ENCODE measurements at regions not wholly inside any gene's neighbourhood (a gene's known extent, or its start where the extent isn't known, plus 50 kb on each side); places are given as distances from the start of the nearest gene placed in this dataset.
"Not testable (repeated sequence)": the region's sequence is repeated elsewhere in the genome, so short reads cannot be mapped to it uniquely, and the experiment has no call there.

DNA sequence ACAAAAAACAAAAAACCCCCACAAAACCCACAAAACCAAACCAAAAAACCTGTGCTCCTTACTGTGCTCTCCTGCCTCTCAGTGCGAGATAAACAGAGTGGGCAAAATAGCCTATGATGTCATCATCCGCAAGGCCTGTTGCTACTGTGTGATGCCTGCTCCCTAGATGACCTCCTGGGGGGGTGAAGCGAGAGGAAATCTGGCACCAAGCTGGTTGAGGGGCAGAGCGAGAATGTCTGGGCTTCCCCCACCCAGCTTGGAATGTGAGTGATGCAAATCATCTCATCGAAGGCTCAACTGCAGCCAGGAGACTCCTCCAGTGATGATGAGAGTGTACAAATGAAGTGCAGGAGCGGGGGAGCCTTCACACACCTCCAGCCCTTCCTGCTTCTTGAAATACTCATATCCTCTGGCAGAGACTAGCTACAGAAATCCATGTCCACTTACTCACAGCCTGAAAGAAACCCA is 57.7 kb upstream of the MAP4K3 start:
- no peaks in the 10 kb centered on the region for H3K79me2 ChIP-seq (ENCODE audit: low read length)
- no peaks in the 10 kb centered on the region for H3K9me3 ChIP-seq (replicated peaks; ENCODE audit: insufficient read depth, low read length)
- no peak overlapping the region for H3K9ac ChIP-seq (ENCODE audit: low read length)
- H3K27me3 ChIP-seq (replicated peaks; ENCODE audit: insufficient read depth, low read length) = no peaks in the 10 kb centered on the region
- peaks cover 17% of the 10 kb centered on the region for H3F3A ChIP-seq (ENCODE audit: insufficient read depth, low read length)
- H3K4me1 ChIP-seq (ENCODE audit: low read length) = peaks cover 37% of the 10 kb centered on the region
- TF ChIP-seq, protein P1, sequence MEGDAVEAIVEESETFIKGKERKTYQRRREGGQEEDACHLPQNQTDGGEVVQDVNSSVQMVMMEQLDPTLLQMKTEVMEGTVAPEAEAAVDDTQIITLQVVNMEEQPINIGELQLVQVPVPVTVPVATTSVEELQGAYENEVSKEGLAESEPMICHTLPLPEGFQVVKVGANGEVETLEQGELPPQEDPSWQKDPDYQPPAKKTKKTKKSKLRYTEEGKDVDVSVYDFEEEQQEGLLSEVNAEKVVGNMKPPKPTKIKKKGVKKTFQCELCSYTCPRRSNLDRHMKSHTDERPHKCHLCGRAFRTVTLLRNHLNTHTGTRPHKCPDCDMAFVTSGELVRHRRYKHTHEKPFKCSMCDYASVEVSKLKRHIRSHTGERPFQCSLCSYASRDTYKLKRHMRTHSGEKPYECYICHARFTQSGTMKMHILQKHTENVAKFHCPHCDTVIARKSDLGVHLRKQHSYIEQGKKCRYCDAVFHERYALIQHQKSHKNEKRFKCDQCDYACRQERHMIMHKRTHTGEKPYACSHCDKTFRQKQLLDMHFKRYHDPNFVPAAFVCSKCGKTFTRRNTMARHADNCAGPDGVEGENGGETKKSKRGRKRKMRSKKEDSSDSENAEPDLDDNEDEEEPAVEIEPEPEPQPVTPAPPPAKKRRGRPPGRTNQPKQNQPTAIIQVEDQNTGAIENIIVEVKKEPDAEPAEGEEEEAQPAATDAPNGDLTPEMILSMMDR (IDR thresholded peaks at IDR 0.05; ENCODE audit: low read length) = no peak
- no peak for TF ChIP-seq EZH2phosphoT487 (IDR thresholded peaks at IDR 0.05; ENCODE audit: low read length)
- no peak for TF ChIP-seq EZH2 (optimal IDR thresholded peaks at IDR 0.05; ENCODE audit: low read depth, low read length)
- H4K20me1 ChIP-seq (ENCODE audit: insufficient read depth, low read length) = no peaks in the 10 kb centered on the region
- H3K36me3 ChIP-seq (replicated peaks; ENCODE audit: insufficient read depth, low read length) = no peaks in the 10 kb centered on the region
- no peak overlapping the region for H3K4me2 ChIP-seq (ENCODE audit: low read depth, low read length)
- no peak overlapping the region for H3K4me3 ChIP-seq (ENCODE audit: low read length)
- no peak for DNase-seq
- no peak overlapping the region for H3K27ac ChIP-seq (ENCODE audit: low read length)
- H3K9me2 ChIP-seq (replicated peaks; ENCODE audit: insufficient read depth, low read length) = no peaks in the 10 kb centered on the region
- H2AFZ ChIP-seq (ENCODE audit: low read length) = no peak overlapping the region

DNA sequence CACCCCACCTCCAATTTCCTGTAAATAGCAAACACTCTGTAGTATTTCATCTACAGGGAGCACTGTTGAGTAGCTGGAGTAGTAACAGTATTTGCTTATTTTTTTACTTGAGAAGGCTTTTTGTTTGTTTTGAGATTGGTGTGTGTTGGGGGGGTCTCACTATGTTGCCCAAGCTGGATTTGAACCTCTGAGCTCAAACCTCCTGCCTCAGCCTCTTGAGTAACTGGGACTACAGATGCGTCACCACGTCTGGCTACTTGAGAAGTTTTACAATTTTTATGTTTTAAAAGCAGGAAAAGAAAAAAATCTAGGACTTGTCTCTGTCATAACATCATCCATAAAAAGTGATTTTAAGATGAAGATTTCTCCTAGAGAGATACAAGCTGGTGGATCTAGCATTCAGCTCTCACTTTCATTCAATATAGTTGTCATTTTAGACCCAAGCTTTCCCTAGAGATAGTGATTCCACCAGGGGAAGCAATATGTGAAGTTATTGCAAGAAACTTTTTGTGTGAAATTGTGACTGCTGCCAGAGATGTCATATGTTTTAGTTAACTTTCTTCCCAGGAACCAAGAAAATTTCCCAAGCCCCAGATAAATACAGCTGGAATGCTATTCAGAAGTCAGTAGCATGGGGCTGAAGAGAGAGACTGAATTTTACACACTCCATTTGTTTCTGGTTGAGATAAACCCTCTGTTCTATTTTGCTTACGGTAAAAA is 60.2 kb upstream of the MAP4K3 start:
- H3K27ac ChIP-seq (ENCODE audit: low read length) = no peak overlapping the region
- H3K4me3 ChIP-seq (ENCODE audit: low read length) = no peak overlapping the region
- H3K4me2 ChIP-seq (ENCODE audit: low read depth, low read length) = no peak overlapping the region
- H3K27me3 ChIP-seq (replicated peaks; ENCODE audit: insufficient read depth, low read length) = no peaks in the 10 kb centered on the region
- no peak for DNase-seq
- H3K9me2 ChIP-seq (replicated peaks; ENCODE audit: insufficient read depth, low read length) = no peaks in the 10 kb centered on the region
- H3K79me2 ChIP-seq (ENCODE audit: low read length) = no peaks in the 10 kb centered on the region
- H3K36me3 ChIP-seq (replicated peaks; ENCODE audit: insufficient read depth, low read length) = no peaks in the 10 kb centered on the region
- no peak overlapping the region for H2AFZ ChIP-seq (ENCODE audit: low read length)
- H4K20me1 ChIP-seq (ENCODE audit: insufficient read depth, low read length) = no peaks in the 10 kb centered on the region
- peaks cover 23% of the 10 kb centered on the region for H3K4me1 ChIP-seq (ENCODE audit: low read length)
- H3K9ac ChIP-seq (ENCODE audit: low read length) = no peak overlapping the region
- H3K9me3 ChIP-seq (replicated peaks; ENCODE audit: insufficient read depth, low read length) = no peaks in the 10 kb centered on the region
- H3F3A ChIP-seq (ENCODE audit: insufficient read depth, low read length) = peaks cover 9% of the 10 kb centered on the region
- TF ChIP-seq, protein P1 (IDR thresholded peaks at IDR 0.05; ENCODE audit: low read length) = no peak
- TF ChIP-seq EZH2 (optimal IDR thresholded peaks at IDR 0.05; ENCODE audit: low read depth, low read length) = no peak
- TF ChIP-seq EZH2phosphoT487 (IDR thresholded peaks at IDR 0.05; ENCODE audit: low read length) = no peak

DNA sequence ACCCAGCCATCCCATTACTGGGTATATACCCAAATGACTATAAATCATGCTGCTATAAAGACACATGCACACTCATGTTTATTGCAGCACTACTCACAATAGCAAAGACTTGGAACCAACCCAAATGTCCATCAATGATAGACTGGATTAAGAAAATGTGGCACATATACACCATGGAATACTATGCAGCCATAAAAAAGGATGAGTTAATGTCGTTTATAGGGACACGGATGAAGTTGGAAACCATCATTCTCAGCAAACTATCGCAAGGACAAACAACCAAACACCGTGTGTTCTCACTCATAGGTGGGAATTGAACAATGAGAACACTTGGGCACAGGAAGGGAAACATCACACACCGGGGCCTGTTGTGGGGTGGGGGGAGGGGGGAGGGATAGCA is 61.1 kb upstream of the MAP4K3 start:
- H3K79me2 ChIP-seq (ENCODE audit: low read length); H3K27me3 ChIP-seq (replicated peaks; ENCODE audit: insufficient read depth, low read length); H3F3A ChIP-seq (ENCODE audit: insufficient read depth, low read length); H3K27ac ChIP-seq (ENCODE audit: low read length); H3K4me3 ChIP-seq (ENCODE audit: low read length); H2AFZ ChIP-seq (ENCODE audit: low read length); H3K9ac ChIP-seq (ENCODE audit: low read length); H3K36me3 ChIP-seq (replicated peaks; ENCODE audit: insufficient read depth, low read length); H3K4me2 ChIP-seq (ENCODE audit: low read depth, low read length); DNase-seq; H3K9me2 ChIP-seq (replicated peaks; ENCODE audit: insufficient read depth, low read length); H4K20me1 ChIP-seq (ENCODE audit: insufficient read depth, low read length); H3K9me3 ChIP-seq (replicated peaks; ENCODE audit: insufficient read depth, low read length): not testable (repeated sequence)
- H3K4me1 ChIP-seq (ENCODE audit: low read length) = peaks cover 15% of the 10 kb centered on the region

DNA sequence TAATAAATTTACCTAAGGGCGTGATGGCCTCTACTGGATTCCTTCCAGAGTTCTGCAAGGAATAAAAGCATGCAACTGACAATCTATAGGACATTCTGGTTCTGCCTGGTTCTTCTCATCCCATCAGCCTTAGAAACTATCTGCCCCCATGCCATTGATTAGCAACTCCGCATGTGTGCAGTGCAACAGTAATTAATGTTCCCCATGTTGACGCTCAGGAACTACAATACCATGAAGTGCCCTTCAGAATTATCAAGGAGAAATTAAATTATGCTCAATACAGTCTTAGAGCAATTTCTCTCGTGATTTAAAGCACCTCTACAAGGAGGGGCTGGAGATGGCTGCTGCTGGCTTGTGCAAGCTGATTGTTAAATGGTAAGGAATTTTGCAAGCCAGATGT is 61.7 kb upstream of the MAP4K3 start:
- no peaks in the 10 kb centered on the region for H3K36me3 ChIP-seq (replicated peaks; ENCODE audit: insufficient read depth, low read length)
- H3F3A ChIP-seq (ENCODE audit: insufficient read depth, low read length) = no peaks in the 10 kb centered on the region
- H3K9me3 ChIP-seq (replicated peaks; ENCODE audit: insufficient read depth, low read length) = no peaks in the 10 kb centered on the region
- no peak overlapping the region for H3K27ac ChIP-seq (ENCODE audit: low read length)
- TF ChIP-seq EZH2 (optimal IDR thresholded peaks at IDR 0.05; ENCODE audit: low read depth, low read length) = no peak
- TF ChIP-seq EZH2phosphoT487 (IDR thresholded peaks at IDR 0.05; ENCODE audit: low read length) = no peak
- TF ChIP-seq, protein P1 (IDR thresholded peaks at IDR 0.05; ENCODE audit: low read length) = no peak
- no peak overlapping the region for H3K9ac ChIP-seq (ENCODE audit: low read length)
- H4K20me1 ChIP-seq (ENCODE audit: insufficient read depth, low read length) = no peaks in the 10 kb centered on the region
- no peaks in the 10 kb centered on the region for H3K9me2 ChIP-seq (replicated peaks; ENCODE audit: insufficient read depth, low read length)
- no peak overlapping the region for H3K4me2 ChIP-seq (ENCODE audit: low read depth, low read length)
- DNase-seq = no peak
- H2AFZ ChIP-seq (ENCODE audit: low read length) = no peak overlapping the region
- peaks cover 8% of the 10 kb centered on the region; the same call in 1 of the 2 replicates for H3K4me1 ChIP-seq (ENCODE audit: low read length)
- no peaks in the 10 kb centered on the region for H3K79me2 ChIP-seq (ENCODE audit: low read length)
- H3K27me3 ChIP-seq (replicated peaks; ENCODE audit: insufficient read depth, low read length) = no peaks in the 10 kb centered on the region
- H3K4me3 ChIP-seq (ENCODE audit: low read length) = no peak overlapping the region
